ENCODE measurements at regions not wholly inside any gene's neighbourhood (a gene's known extent, or its start where the extent isn't known, plus 50 kb on each side); places are given as distances from the start of the nearest gene placed in this dataset.

GRCh38 chr6:17047889-17048288 is 54.0 kb upstream of the STMND1 start:
- DNase-seq: no peak

GRCh38 chr6:17045581-17046322 is 56.1 kb upstream of the STMND1 start:
- no peak for DNase-seq

- no peak for DNase-seq
Observed at GRCh38 chr6:17043148-17043522, 58.7 kb upstream of the STMND1 start.

GRCh38 chr6:17042422-17043147 is 59.3 kb upstream of the STMND1 start:
- DNase-seq: no peak

- DNase-seq: no peak
Observed at GRCh38 chr6:17039266-17039665, 62.6 kb upstream of the STMND1 start.

GRCh38 chr6:17038316-17038715 is 63.5 kb upstream of the STMND1 start:
- DNase-seq: no peak

GRCh38 chr6:17036065-17036393 is 65.8 kb upstream of the STMND1 start:
- DNase-seq: no peak

- DNase-seq: no peak
Observed at GRCh38 chr6:17035257-17036064, 66.4 kb upstream of the STMND1 start.

GRCh38 chr6:17033746-17034145 is 68.1 kb upstream of the STMND1 start:
- no peak for DNase-seq

GRCh38 chr6:17032988-17033634 is 68.7 kb upstream of the STMND1 start:
- no peak for DNase-seq

GRCh38 chr6:17032590-17032987 is 69.3 kb upstream of the STMND1 start:
- no peak for DNase-seq

- no peak for DNase-seq
Observed at GRCh38 chr6:17031961-17032360, 69.9 kb upstream of the STMND1 start.

GRCh38 chr6:17027441-17027840 is 74.4 kb upstream of the STMND1 start:
- DNase-seq: no peak

GRCh38 chr6:17022604-17023003 is 79.2 kb upstream of the STMND1 start:
- no peak for DNase-seq

GRCh38 chr6:17021539-17021889 is 80.3 kb upstream of the STMND1 start:
- DNase-seq: no peak

- DNase-seq: no peak
Observed at GRCh38 chr6:17020889-17021538, 80.8 kb upstream of the STMND1 start.

GRCh38 chr6:17018425-17018824 is 83.4 kb upstream of the STMND1 start:
- DNase-seq: no peak

- DNase-seq: no peak
Observed at GRCh38 chr6:17017416-17017815, 84.4 kb upstream of the STMND1 start.

- DNase-seq: no peak
Observed at GRCh38 chr6:17015551-17016381, 86.1 kb upstream of the STMND1 start.

- DNase-seq: no peak
Observed at GRCh38 chr6:17015144-17015543, 86.7 kb upstream of the STMND1 start.

- no peak for DNase-seq
Observed at GRCh38 chr6:17013701-17014100, 88.1 kb upstream of the STMND1 start.

Measured in activated CD4-positive, alpha-beta T cell treated with anti-CD3 and anti-CD28 coated beads for 1 hour (primary cell).